KMS-11 (cell line): ENCODE measurements at regions not wholly inside any gene's neighbourhood (a gene's known extent, or its start where the extent isn't known, plus 50 kb on each side); places are given as distances from the start of the nearest gene placed in this dataset.
"Not testable (repeated sequence)": the region's sequence is repeated elsewhere in the genome, so short reads cannot be mapped to it uniquely, and the experiment has no call there.

Source experiments
- H2AFZ ChIP-seq: fragments of 200-600 bp; sonication (generic); 2 replicates; pipeline ENCODE4 v1.6.1; 2016; ENCODE audit warnings: antibody characterized with exemption, mixed run types, low read depth
- H3K27ac ChIP-seq: fragments of 200-600 bp; sonication (generic); 2 replicates; pipeline ENCODE4 v1.6.1; 2016; ENCODE audit warnings: mild to moderate bottlenecking, mixed run types
- H3K27me3 ChIP-seq: fragments of 200-600 bp; sonication (generic); 2 replicates; pipeline ENCODE4 v1.6.1; 2017; ENCODE audit warnings: mild to moderate bottlenecking, low read depth, mixed run types, moderate library complexity; ENCODE audit not compliant: insufficient read depth
- H3K36me3 ChIP-seq: fragments of 200-600 bp; sonication (generic); 2 replicates; pipeline ENCODE4 v1.6.1; 2017; ENCODE audit warnings: mild to moderate bottlenecking, mixed run types; ENCODE audit not compliant: insufficient read depth
- H3K4me1 ChIP-seq: fragments of 200-600 bp; sonication (generic); 2 replicates; pipeline ENCODE4 v1.6.1; 2016; ENCODE audit warnings: mild to moderate bottlenecking, low read depth, mixed run types; ENCODE audit not compliant: poor library complexity, severe bottlenecking
- H3K4me2 ChIP-seq: fragments of 200-600 bp; sonication (generic); 2 replicates; pipeline ENCODE4 v1.7.0; 2016; ENCODE audit warnings: mild to moderate bottlenecking, mixed run types
- H3K4me3 ChIP-seq: fragments of 200-600 bp; sonication (generic); IDR thresholded peaks from 2 replicates; pipeline ENCODE4 v1.6.1; 2017; ENCODE audit warnings: low read depth, low read length, mixed read lengths; ENCODE audit not compliant: insufficient read depth
- H3K79me2 ChIP-seq: fragments of 200-600 bp; sonication (generic); 2 replicates; pipeline ENCODE4 v1.6.1; 2016; ENCODE audit warnings: low read depth, mixed run types; ENCODE audit not compliant: insufficient read depth
- H3K9ac ChIP-seq: fragments of 200-600 bp; sonication (generic); 2 replicates; pipeline ENCODE4 v1.6.1; 2016; ENCODE audit warnings: mild to moderate bottlenecking, mixed run types
- H4K20me1 ChIP-seq: fragments of 200-600 bp; sonication (generic); 2 replicates; pipeline ENCODE4 v1.6.1; 2016; ENCODE audit warnings: mild to moderate bottlenecking, mixed run types; ENCODE audit not compliant: insufficient read depth
- CTCF ChIP-seq: fragments of 200-600 bp; sonication (generic); conservative IDR thresholded peaks from 2 replicates; pipeline ENCODE4 v1.6.1; 2017; ENCODE audit warnings: low read depth, mild to moderate bottlenecking, antibody characterized with exemption, low read length, moderate library complexity, mixed read lengths

GRCh38 chrX:101787934-101788333 lies 128.3 kb upstream of the ARMCX2 start:
- Histone ChIP-seq H3K4me3 (no peak overlapping the region), H3K9ac (no peak overlapping the region), H3K79me2 (no peaks in the 10 kb centered on the region), H4K20me1 (no peaks in the 10 kb centered on the region), H3K27me3 (no peaks in the 10 kb centered on the region), H3K4me1 (no peaks in the 10 kb centered on the region), H2AFZ (no peak overlapping the region), H3K36me3 (no peaks in the 10 kb centered on the region), H3K4me2 (no peak overlapping the region), H3K27ac (no peak overlapping the region)
- no peak for TF ChIP-seq CTCF

GRCh38 chrX:101785142-101785541 lies 125.5 kb upstream of the ARMCX2 start:
- Histone ChIP-seq H3K9ac (no peak overlapping the region), H4K20me1 (no peaks in the 10 kb centered on the region), H2AFZ (no peak overlapping the region), H3K79me2 (no peaks in the 10 kb centered on the region), H3K27me3 (no peaks in the 10 kb centered on the region), H3K4me2 (no peak overlapping the region), H3K4me1 (no peaks in the 10 kb centered on the region), H3K36me3 (no peaks in the 10 kb centered on the region), H3K4me3 (no peak overlapping the region), H3K27ac (no peak overlapping the region)
- no peak for TF ChIP-seq CTCF

GRCh38 chrX:101780421-101780820 lies 120.8 kb upstream of the ARMCX2 start:
- H4K20me1 ChIP-seq, H2AFZ ChIP-seq, H3K79me2 ChIP-seq, H3K4me1 ChIP-seq, H3K27ac ChIP-seq, H3K4me2 ChIP-seq, H3K9ac ChIP-seq, H3K36me3 ChIP-seq, H3K4me3 ChIP-seq, H3K27me3 ChIP-seq: not testable (repeated sequence)

GRCh38 chrX:101774340-101774739 lies 114.7 kb upstream of the ARMCX2 start:
- peak overlapping the region; percentile 42 for H3K4me2 ChIP-seq

GRCh38 chrX:101764538-101764937 lies 104.9 kb upstream of the ARMCX2 start:
- Histone ChIP-seq H3K4me2 (no peak overlapping the region), H3K79me2 (no peaks in the 10 kb centered on the region), H3K27me3 (no peaks in the 10 kb centered on the region), H3K36me3 (no peaks in the 10 kb centered on the region), H3K27ac (no peak overlapping the region), H3K4me3 (no peak overlapping the region), H3K9ac (no peak overlapping the region), H3K4me1 (no peaks in the 10 kb centered on the region), H2AFZ (no peak overlapping the region), H4K20me1 (no peaks in the 10 kb centered on the region)
- TF ChIP-seq CTCF: no peak

More at GRCh38 chrX:101774340-101774739, 114.7 kb upstream of the ARMCX2 start:
- no peak for TF ChIP-seq CTCF
- Histone ChIP-seq H3K9ac (no peak overlapping the region; the same call in 1 of the 2 replicates), H4K20me1 (no peaks in the 10 kb centered on the region), H3K4me1 (peaks cover 30% of the 10 kb centered on the region), H3K4me3 (no peak overlapping the region), H3K27me3 (no peaks in the 10 kb centered on the region), H3K36me3 (no peaks in the 10 kb centered on the region), H3K27ac (peak overlapping the region; percentile 70), H3K79me2 (no peaks in the 10 kb centered on the region), H2AFZ (peak overlapping the region; percentile 44; the same call in 1 of the 2 replicates)
